ENCODE measurements at regions not wholly inside any gene's neighbourhood (a gene's known extent, or its start where the extent isn't known, plus 50 kb on each side); places are given as distances from the start of the nearest gene placed in this dataset.

GRCh38 chr5:125587631-125588030, 835.6 kb upstream of the GRAMD2B start:
- H3K4me3 ChIP-seq (ENCODE audit: control insufficient read depth, low read depth, low read length): no peak overlapping the region
- no peak for DNase-seq (ENCODE audit: low read depth)
- no peak for TF ChIP-seq CTCF (conservative IDR thresholded peaks at IDR 0.05; ENCODE audit: control insufficient read depth, insufficient read depth, low read depth, low read length)

GRCh38 chr5:125592856-125593255, 830.4 kb upstream of the GRAMD2B start:
- H3K4me3 ChIP-seq (ENCODE audit: control insufficient read depth, low read depth, low read length): no peak overlapping the region
- no peak for DNase-seq (ENCODE audit: low read depth)
- no peak for TF ChIP-seq CTCF (conservative IDR thresholded peaks at IDR 0.05; ENCODE audit: control insufficient read depth, insufficient read depth, low read depth, low read length)

- TF ChIP-seq CTCF (conservative IDR thresholded peaks at IDR 0.05; ENCODE audit: control insufficient read depth, insufficient read depth, low read depth, low read length): no peak
Measured at GRCh38 chr5:125595095-125595494, 828.1 kb upstream of the GRAMD2B start.

GRCh38 chr5:125595845-125596244, 827.4 kb upstream of the GRAMD2B start:
- H3K4me3 ChIP-seq (ENCODE audit: control insufficient read depth, low read depth, low read length): no peak overlapping the region
- no peak for DNase-seq (ENCODE audit: low read depth)
- TF ChIP-seq CTCF (conservative IDR thresholded peaks at IDR 0.05; ENCODE audit: control insufficient read depth, insufficient read depth, low read depth, low read length): no peak

More at GRCh38 chr5:125595095-125595494, 828.1 kb upstream of the GRAMD2B start:
- H3K4me3 ChIP-seq (ENCODE audit: control insufficient read depth, low read depth, low read length): no peak overlapping the region
- DNase-seq (ENCODE audit: low read depth): no peak

GRCh38 chr5:125597338-125597737, 825.9 kb upstream of the GRAMD2B start:
- TF ChIP-seq CTCF (conservative IDR thresholded peaks at IDR 0.05; ENCODE audit: control insufficient read depth, insufficient read depth, low read depth, low read length): no peak
- peak; percentile 77 for DNase-seq (ENCODE audit: low read depth)
- no peak overlapping the region for H3K4me3 ChIP-seq (ENCODE audit: control insufficient read depth, low read depth, low read length)

GRCh38 chr5:125600559-125600958, 822.6 kb upstream of the GRAMD2B start:
- no peak for TF ChIP-seq CTCF (conservative IDR thresholded peaks at IDR 0.05; ENCODE audit: control insufficient read depth, insufficient read depth, low read depth, low read length)
- H3K4me3 ChIP-seq (ENCODE audit: control insufficient read depth, low read depth, low read length): no peak overlapping the region
- no peak for DNase-seq (ENCODE audit: low read depth)

GRCh38 chr5:125602184-125602583, 821.0 kb upstream of the GRAMD2B start:
- DNase-seq (ENCODE audit: low read depth): no peak
- H3K4me3 ChIP-seq (ENCODE audit: control insufficient read depth, low read depth, low read length): no peak overlapping the region
- TF ChIP-seq CTCF (conservative IDR thresholded peaks at IDR 0.05; ENCODE audit: control insufficient read depth, insufficient read depth, low read depth, low read length): no peak

Data from fibroblast of mammary gland (primary cell).